H9 (cell line): ENCODE measurements at regions not wholly inside any gene's neighbourhood (a gene's known extent, or its start where the extent isn't known, plus 50 kb on each side); places are given as distances from the start of the nearest gene placed in this dataset.

Experiments
- DNase-seq: peaks from one replicate; pipeline ENCODE4 v3.0.0-alpha.2; 2017
- H2AFZ ChIP-seq: one replicate; pipeline ENCODE4 v1.6.1; 2013; ENCODE audit warnings: mild to moderate bottlenecking, low read length, control low read depth, moderate library complexity
- H2AK5ac ChIP-seq: 2 replicates; pipeline ENCODE4 v1.6.1; 2013; ENCODE audit warnings: low read length, control low read depth, mixed read lengths; ENCODE audit not compliant: insufficient read length
- H2BK120ac ChIP-seq: one replicate; pipeline ENCODE4 v1.6.1; 2013; ENCODE audit warnings: low read depth, mild to moderate bottlenecking, low read length, control low read depth, inconsistent platforms; ENCODE audit not compliant: poor library complexity, severe bottlenecking
- H2BK12ac ChIP-seq: 2 replicates; pipeline ENCODE4 v1.6.1; 2013; ENCODE audit warnings: low read length, control low read depth, mixed read lengths, low read depth; ENCODE audit not compliant: insufficient read length
- H2BK15ac ChIP-seq: 2 replicates; pipeline ENCODE4 v1.6.1; 2013; ENCODE audit warnings: low read depth, low read length, control low read depth
- H2BK20ac ChIP-seq: one replicate; pipeline ENCODE4 v1.6.1; 2013; ENCODE audit warnings: low read depth, mild to moderate bottlenecking, low read length, control low read depth, inconsistent platforms; ENCODE audit not compliant: poor library complexity, severe bottlenecking
- H2BK5ac ChIP-seq: 2 replicates; pipeline ENCODE4 v1.6.1; 2013; ENCODE audit warnings: low read length, control low read depth, mixed read lengths; ENCODE audit not compliant: insufficient read length
- H3K14ac ChIP-seq: 2 replicates; pipeline ENCODE4 v1.6.1; 2013; ENCODE audit warnings: low read length, control low read depth; ENCODE audit not compliant: insufficient read depth
- H3K18ac ChIP-seq: 2 replicates; pipeline ENCODE4 v1.6.1; 2013; ENCODE audit warnings: low read depth, mild to moderate bottlenecking, mixed read lengths, low read length, control low read depth; ENCODE audit not compliant: insufficient read length
- H3K23ac ChIP-seq: 2 replicates; pipeline ENCODE4 v1.6.1; 2013; ENCODE audit warnings: low read length, control low read depth, mixed read lengths, low read depth; ENCODE audit not compliant: insufficient read length
- H3K23me2 ChIP-seq: 2 replicates; pipeline ENCODE4 v1.6.1; 2013; ENCODE audit warnings: low read depth, mild to moderate bottlenecking, mixed read lengths, low read length, control low read depth; ENCODE audit not compliant: insufficient read length, poor library complexity, severe bottlenecking
- H3K27ac ChIP-seq: 2 replicates; pipeline ENCODE4 v1.5.1; 2013; ENCODE audit warnings: low read length, control low read depth, mixed read lengths, low read depth; ENCODE audit not compliant: insufficient read length
- H3K27me3 ChIP-seq: 2 replicates; pipeline ENCODE4 v1.6.1; 2013; ENCODE audit warnings: low read length, control low read depth, inconsistent platforms; ENCODE audit not compliant: insufficient read depth
- H3K4ac ChIP-seq: 2 replicates; pipeline ENCODE4 v1.6.1; 2013; ENCODE audit warnings: low read depth, mild to moderate bottlenecking, control low read depth, inconsistent platforms, low read length, moderate library complexity
- H3K4me1 ChIP-seq: 2 replicates; pipeline ENCODE4 v1.6.1; 2013; ENCODE audit warnings: low read length, control low read depth, inconsistent platforms; ENCODE audit not compliant: insufficient read depth
- H3K4me2 ChIP-seq: 2 replicates; pipeline ENCODE4 v1.6.1; 2013; ENCODE audit warnings: low read length, control low read depth, mixed read lengths; ENCODE audit not compliant: insufficient read length, insufficient read depth
- H3K56ac ChIP-seq: 2 replicates; pipeline ENCODE4 v1.6.1; 2013; ENCODE audit warnings: low read depth, mild to moderate bottlenecking, mixed read lengths, low read length, control low read depth; ENCODE audit not compliant: insufficient read length
- H3K79me1 ChIP-seq: 2 replicates; pipeline ENCODE4 v1.6.1; 2013; ENCODE audit warnings: low read depth, mild to moderate bottlenecking, moderate library complexity, low read length, control low read depth, inconsistent platforms; ENCODE audit not compliant: insufficient read depth, poor library complexity, severe bottlenecking
- H3K79me2 ChIP-seq: 2 replicates; pipeline ENCODE4 v1.6.1; 2013; ENCODE audit warnings: low read length, control low read depth, inconsistent platforms; ENCODE audit not compliant: insufficient read depth
- H3K9ac ChIP-seq: 2 replicates; pipeline ENCODE4 v1.6.1; 2013; ENCODE audit warnings: low read length, control low read depth, mixed read lengths; ENCODE audit not compliant: insufficient read length; ENCODE audit errors: extremely low read depth
- H3K9me3 ChIP-seq: one replicate; pipeline ENCODE4 v1.6.1; 2013; ENCODE audit warnings: low read depth, low read length, inconsistent platforms; ENCODE audit not compliant: control insufficient read depth
- H3T11ph ChIP-seq: one replicate; pipeline ENCODE4 v1.6.1; 2013; ENCODE audit warnings: mild to moderate bottlenecking, low read length, control low read depth, inconsistent platforms
- H4K20me1 ChIP-seq: one replicate; pipeline ENCODE4 v1.6.1; 2013; ENCODE audit not compliant: control insufficient read depth, insufficient read length, insufficient read depth
- H4K5ac ChIP-seq: 2 replicates; pipeline ENCODE4 v1.6.1; 2013; ENCODE audit warnings: low read depth, mild to moderate bottlenecking, mixed read lengths, low read length, control low read depth; ENCODE audit not compliant: insufficient read length
- H4K8ac ChIP-seq: replicated peaks from 2 replicates; pipeline ENCODE4 v1.6.1; 2013; ENCODE audit warnings: low read length, control low read depth, mixed read lengths, low read depth; ENCODE audit not compliant: insufficient read length
- H4K91ac ChIP-seq: 2 replicates; pipeline ENCODE4 v1.6.1; 2013; ENCODE audit warnings: low read depth, mild to moderate bottlenecking, moderate library complexity, mixed read lengths, low read length, control low read depth; ENCODE audit not compliant: insufficient read length
- H3K27ac Mint-ChIP-seq, 3 experiments: 2 replicates in 2 of 3; 3 replicates in 1 of 3; pipeline ENCODE4 v1.8.0; 2020 to 2021; ENCODE audit warnings: mixed read lengths in 3 of 3, mild to moderate bottlenecking in 1 of 3, moderate library complexity in 1 of 3
- H3K27me3 Mint-ChIP-seq: 2 replicates; pipeline ENCODE4 v1.8.0; 2021; ENCODE audit warnings: low read depth, mild to moderate bottlenecking, moderate library complexity, mixed read lengths
- H3K36me3 Mint-ChIP-seq, 3 experiments: 2 replicates in 2 of 3; 3 replicates in 1 of 3; pipeline ENCODE4 v1.8.0; 2020 to 2021; ENCODE audit warnings: low read depth in 3 of 3, mixed read lengths in 3 of 3; ENCODE audit not compliant: insufficient read depth in 1 of 3
- H3K4me1 Mint-ChIP-seq, 2 experiments: 2 replicates each; pipeline ENCODE4 v1.8.0; 2020; ENCODE audit warnings: mixed read lengths in 2 of 2
- H3K4me3 Mint-ChIP-seq, 2 experiments: 2 replicates in 1 of 2; 3 replicates in 1 of 2; pipeline ENCODE4 v1.8.0; 2020 to 2021; ENCODE audit warnings: mild to moderate bottlenecking in 2 of 2, mixed read lengths in 2 of 2, moderate library complexity in 1 of 2
- H3K9me3 Mint-ChIP-seq, 2 experiments: 2 replicates in 1 of 2; 3 replicates in 1 of 2; pipeline ENCODE4 v1.8.0; 2020; ENCODE audit warnings: mild to moderate bottlenecking in 2 of 2, mixed read lengths in 2 of 2, moderate library complexity in 1 of 2
- WGBS: extraction: QIAGEN DNeasy Blood & Tissue Kit; methylation state at CpG from one replicate; pipeline ENCODE4 v1.1.7; 2013; ENCODE audit warnings: missing lambda C conversion rate, low lambda C conversion rate, mixed read lengths; ENCODE audit not compliant: insufficient read length; ENCODE audit errors: extremely low coverage; 5-methylcytosine and 5-hydroxymethylcytosine counted together
- TF ChIP-seq, protein P1 (sequence below): fragments of 200-600 bp; sonication (generic); conservative IDR thresholded peaks from 3 replicates; pipeline ENCODE4 v1.8.0; 2021; ENCODE audit warnings: antibody characterized with exemption, mild to moderate bottlenecking

DNA sequence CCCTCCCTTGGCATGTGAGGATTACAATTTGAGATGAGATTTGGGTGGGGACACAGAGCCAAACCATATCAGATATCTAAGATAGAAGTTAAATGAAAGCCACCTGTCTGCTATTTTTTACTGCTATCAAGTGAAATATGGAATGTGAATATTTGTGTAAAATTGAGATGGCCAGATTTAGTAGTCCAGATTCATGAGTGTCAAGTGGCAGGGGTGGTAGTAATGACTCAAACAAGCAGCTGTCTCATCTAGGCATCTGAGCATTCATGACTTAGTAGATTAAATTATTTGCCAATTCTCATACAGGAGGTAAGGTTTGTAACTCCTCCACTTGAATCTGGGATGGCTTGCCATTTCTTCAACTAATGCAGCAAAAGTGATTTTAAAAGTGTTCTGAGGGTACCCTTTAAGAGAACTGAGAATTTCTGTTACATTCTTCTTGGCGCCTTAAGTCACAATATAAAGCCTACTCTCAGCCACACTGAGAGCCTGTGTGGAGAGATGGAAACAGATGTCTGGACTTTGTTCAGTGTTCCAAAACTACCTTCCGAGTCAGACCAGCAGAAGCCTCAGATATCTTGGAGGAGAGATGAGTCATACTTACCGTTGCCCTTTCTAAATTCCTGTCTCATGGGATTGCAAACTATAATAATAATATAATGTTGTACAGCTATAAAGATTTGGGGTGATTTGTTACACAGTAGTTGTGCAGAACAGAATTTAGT, 1065.6 kb upstream of the TMPRSS15 start:
- TF ChIP-seq, protein P1, sequence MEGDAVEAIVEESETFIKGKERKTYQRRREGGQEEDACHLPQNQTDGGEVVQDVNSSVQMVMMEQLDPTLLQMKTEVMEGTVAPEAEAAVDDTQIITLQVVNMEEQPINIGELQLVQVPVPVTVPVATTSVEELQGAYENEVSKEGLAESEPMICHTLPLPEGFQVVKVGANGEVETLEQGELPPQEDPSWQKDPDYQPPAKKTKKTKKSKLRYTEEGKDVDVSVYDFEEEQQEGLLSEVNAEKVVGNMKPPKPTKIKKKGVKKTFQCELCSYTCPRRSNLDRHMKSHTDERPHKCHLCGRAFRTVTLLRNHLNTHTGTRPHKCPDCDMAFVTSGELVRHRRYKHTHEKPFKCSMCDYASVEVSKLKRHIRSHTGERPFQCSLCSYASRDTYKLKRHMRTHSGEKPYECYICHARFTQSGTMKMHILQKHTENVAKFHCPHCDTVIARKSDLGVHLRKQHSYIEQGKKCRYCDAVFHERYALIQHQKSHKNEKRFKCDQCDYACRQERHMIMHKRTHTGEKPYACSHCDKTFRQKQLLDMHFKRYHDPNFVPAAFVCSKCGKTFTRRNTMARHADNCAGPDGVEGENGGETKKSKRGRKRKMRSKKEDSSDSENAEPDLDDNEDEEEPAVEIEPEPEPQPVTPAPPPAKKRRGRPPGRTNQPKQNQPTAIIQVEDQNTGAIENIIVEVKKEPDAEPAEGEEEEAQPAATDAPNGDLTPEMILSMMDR = no peak
- no peak overlapping the region for H3K14ac ChIP-seq
- no peak overlapping the region for H2AFZ ChIP-seq
- no peaks in the 10 kb centered on the region for H3K23me2 ChIP-seq
- no peak overlapping the region for H2BK20ac ChIP-seq
- no peak for DNase-seq
- H3K27me3 ChIP-seq = no peaks in the 10 kb centered on the region
- H2BK120ac ChIP-seq = no peak overlapping the region
- H3K4me1 ChIP-seq = no peaks in the 10 kb centered on the region
- Mint-ChIP-seq H3K27ac (no peak overlapping the region), H3K4me1 (no peaks in the 10 kb centered on the region), H3K36me3 (peaks cover 15 to 34% (median 25%) of the 10 kb centered on the region in 3 experiments), H3K27me3 (no peaks in the 10 kb centered on the region), H3K9me3 (peaks cover 40 to 43% of the 10 kb centered on the region in 2 experiments), H3K4me3 (no peak overlapping the region)
- H3K4me2 ChIP-seq = no peak overlapping the region
- no peak overlapping the region for H4K5ac ChIP-seq
- H3K79me1 ChIP-seq = no peaks in the 10 kb centered on the region
- H3K9me3 ChIP-seq = peaks cover 8% of the 10 kb centered on the region
- H3K27ac ChIP-seq = no peak overlapping the region
- H4K8ac ChIP-seq = no peak overlapping the region
- no peak overlapping the region for H3K18ac ChIP-seq
- WGBS = no CpG with 5 or more reads among the region's 3 CpGs
- no peak overlapping the region for H3K4ac ChIP-seq
- no peak overlapping the region for H2BK15ac ChIP-seq
- H3K79me2 ChIP-seq = no peaks in the 10 kb centered on the region
- H4K91ac ChIP-seq = no peak overlapping the region
- H2BK12ac ChIP-seq = no peak overlapping the region
- no peak overlapping the region for H3K56ac ChIP-seq
- H4K20me1 ChIP-seq = no peaks in the 10 kb centered on the region
- H3K9ac ChIP-seq = no peak overlapping the region
- H2AK5ac ChIP-seq = no peak overlapping the region
- H3K23ac ChIP-seq = no peak overlapping the region
- H2BK5ac ChIP-seq = no peak overlapping the region
- H3T11ph ChIP-seq = no peak overlapping the region
